SK-N-SH (cell line): ENCODE measurements at regions not wholly inside any gene's neighbourhood (a gene's known extent, or its start where the extent isn't known, plus 50 kb on each side); places are given as distances from the start of the nearest gene placed in this dataset.

Experiments
- CTCF ChIA-PET: fragments of 300-600, 350-600 bp; formaldehyde crosslinking; extraction: SDS; loops from one replicate; lab custom pipeline; 2021; lab: Yijun Ruan, JAX
- POLR2A ChIA-PET: fragments of 350-600 bp; sonication (Branson Sonifier 250); formaldehyde crosslinking; extraction: SDS; loops from one replicate; lab custom pipeline; 2020; ENCODE audit warnings: antibody characterized with exemption, inconsistent platforms; lab: Yijun Ruan, JAX
- DNase-seq: peaks from one replicate; pipeline ENCODE4 v3.0.0; 2012
- H2AFZ ChIP-seq: fragments of 200-600 bp; sonication (generic); 2 replicates; pipeline ENCODE4 v1.8.1; 2016; ENCODE audit warnings: antibody characterized with exemption, mild to moderate bottlenecking, low read depth
- H3F3A ChIP-seq: fragments of 200-600 bp; sonication (generic); replicated peaks from 2 replicates; pipeline ENCODE3; 2016; ENCODE audit warnings: antibody characterized with exemption, mild to moderate bottlenecking; ENCODE audit not compliant: insufficient read depth
- H3K27ac ChIP-seq, 2 experiments: fragments of 200-500 bp in 1 of 2; fragments of 200-600 bp in 1 of 2; sonication (Bioruptor generic) in 1 of 2; sonication (generic), shearing (Covaris generic) in 1 of 2; 2 replicates each; pipeline versions ENCODE4 v1.5.1 to v1.6.1; 2014 to 2016; ENCODE audit warnings: low read depth in 2 of 2, inconsistent platforms in 1 of 2, low read length in 1 of 2, mild to moderate bottlenecking in 1 of 2, mixed read lengths in 1 of 2
- H3K27me3 ChIP-seq: fragments of 200-600 bp; sonication (generic), shearing (Covaris generic); 2 replicates; pipeline ENCODE4 v1.6.1; 2016; ENCODE audit warnings: mixed run types; ENCODE audit not compliant: insufficient read depth
- H3K36me3 ChIP-seq, 2 experiments: fragments of 200-500 bp in 1 of 2; fragments of 200-600 bp in 1 of 2; sonication (Bioruptor generic) in 1 of 2; sonication (generic) in 1 of 2; replicated peaks in 1 of 2; 2 replicates each; pipeline versions ENCODE3 to v1.5.1; 2014 to 2016; ENCODE audit warnings: low read length in 1 of 2, mild to moderate bottlenecking in 1 of 2; ENCODE audit not compliant: insufficient read depth in 2 of 2, control insufficient read depth in 1 of 2
- H3K4me1 ChIP-seq, 2 experiments: fragments of 200-500 bp in 1 of 2; fragments of 200-600 bp in 1 of 2; sonication (Bioruptor generic) in 1 of 2; sonication (generic), shearing (Covaris generic) in 1 of 2; 2 replicates each; pipeline versions ENCODE4 v1.5.1 to v1.6.1; 2014 to 2016; ENCODE audit warnings: low read depth in 1 of 2, low read length in 1 of 2, mixed run types in 1 of 2; ENCODE audit not compliant: insufficient read depth in 2 of 2, control insufficient read depth in 1 of 2
- H3K4me2 ChIP-seq: fragments of 200-600 bp; sonication (generic), shearing (Covaris generic); 2 replicates; pipeline ENCODE4 v1.6.1; 2017; ENCODE audit warnings: mixed run types
- H3K4me3 ChIP-seq, 2 experiments: fragments of 200-500 bp in 1 of 2; fragments of 200-600 bp in 1 of 2; sonication (Bioruptor generic) in 1 of 2; sonication (generic), shearing (Covaris generic) in 1 of 2; 2 replicates each; pipeline versions ENCODE4 v1.5.1 to v1.8.1; 2014 to 2016; ENCODE audit warnings: low read depth in 2 of 2, inconsistent platforms in 1 of 2, low read length in 1 of 2, mild to moderate bottlenecking in 1 of 2, mixed read lengths in 1 of 2, moderate library complexity in 1 of 2
- H3K79me2 ChIP-seq: fragments of 200-600 bp; sonication (generic); 2 replicates; pipeline ENCODE4 v1.8.1; 2017; ENCODE audit warnings: mild to moderate bottlenecking; ENCODE audit not compliant: insufficient read depth
- H3K9ac ChIP-seq: fragments of 200-600 bp; sonication (generic); 2 replicates; pipeline ENCODE4 v1.6.1; 2017; ENCODE audit warnings: mixed run types
- H3K9me2 ChIP-seq: fragments of 200-600 bp; sonication (generic); 2 replicates; pipeline ENCODE4 v1.6.1; 2017; ENCODE audit warnings: mixed run types
- H3K9me3 ChIP-seq: fragments of 200-600 bp; sonication (generic); 2 replicates; pipeline ENCODE4 v1.6.1; 2017; ENCODE audit warnings: mixed run types, mild to moderate bottlenecking, moderate library complexity
- H4K20me1 ChIP-seq: fragments of 200-600 bp; sonication (generic); 2 replicates; pipeline ENCODE4 v1.6.1; 2017; ENCODE audit warnings: mild to moderate bottlenecking, mixed run types; ENCODE audit not compliant: insufficient read depth
- CTCF ChIP-seq: fragments of 200-600 bp; sonication (generic); IDR thresholded peaks from 2 replicates; pipeline ENCODE4 v1.6.1; 2017; ENCODE audit warnings: antibody characterized with exemption, mild to moderate bottlenecking, moderate library complexity
- ELF1 ChIP-seq: IDR thresholded peaks from 2 replicates; pipeline ENCODE4 v1.4.0; 2012
- FOXJ3 ChIP-seq: sonication (generic); formaldehyde crosslinking; IDR thresholded peaks from 2 replicates; pipeline ENCODE4 v1.5.1; 2020; ENCODE audit warnings: mild to moderate bottlenecking, missing genetic modification reagents
- GABPA ChIP-seq: IDR thresholded peaks from 2 replicates; pipeline ENCODE4 v1.4.0; 2012; ENCODE audit warnings: low read depth, mild to moderate bottlenecking
- RAD21 ChIP-seq: IDR thresholded peaks from 2 replicates; pipeline ENCODE4 v1.6.1; 2012; ENCODE audit warnings: mild to moderate bottlenecking, low read length
- RXRA ChIP-seq: IDR thresholded peaks from 2 replicates; pipeline ENCODE4 v1.4.0; 2012; ENCODE audit warnings: low read depth, mild to moderate bottlenecking, borderline replicate concordance
- SIN3A ChIP-seq: IDR thresholded peaks from 2 replicates; pipeline ENCODE4 v1.6.1; 2012; ENCODE audit warnings: low read depth, mild to moderate bottlenecking, low read length, moderate library complexity, borderline replicate concordance
- TAF1 ChIP-seq: IDR thresholded peaks from 2 replicates; pipeline ENCODE4 v1.6.1; 2012; ENCODE audit warnings: low read depth, mild to moderate bottlenecking, low read length, moderate library complexity, borderline replicate concordance
- YY1 ChIP-seq: IDR thresholded peaks from 2 replicates; pipeline ENCODE4 v1.4.0; 2012; ENCODE audit warnings: low read depth, mild to moderate bottlenecking
- WGBS: methylation state at CpG from one replicate; pipeline ENCODE4 v1.1.6; 2017; ENCODE audit warnings: low lambda C conversion rate; 5-methylcytosine and 5-hydroxymethylcytosine counted together
- TF ChIP-seq, protein P1 (sequence below): IDR thresholded peaks from 2 replicates; pipeline ENCODE4 v1.6.1; 2012; ENCODE audit warnings: mild to moderate bottlenecking, low read depth, low read length, moderate library complexity

DNA sequence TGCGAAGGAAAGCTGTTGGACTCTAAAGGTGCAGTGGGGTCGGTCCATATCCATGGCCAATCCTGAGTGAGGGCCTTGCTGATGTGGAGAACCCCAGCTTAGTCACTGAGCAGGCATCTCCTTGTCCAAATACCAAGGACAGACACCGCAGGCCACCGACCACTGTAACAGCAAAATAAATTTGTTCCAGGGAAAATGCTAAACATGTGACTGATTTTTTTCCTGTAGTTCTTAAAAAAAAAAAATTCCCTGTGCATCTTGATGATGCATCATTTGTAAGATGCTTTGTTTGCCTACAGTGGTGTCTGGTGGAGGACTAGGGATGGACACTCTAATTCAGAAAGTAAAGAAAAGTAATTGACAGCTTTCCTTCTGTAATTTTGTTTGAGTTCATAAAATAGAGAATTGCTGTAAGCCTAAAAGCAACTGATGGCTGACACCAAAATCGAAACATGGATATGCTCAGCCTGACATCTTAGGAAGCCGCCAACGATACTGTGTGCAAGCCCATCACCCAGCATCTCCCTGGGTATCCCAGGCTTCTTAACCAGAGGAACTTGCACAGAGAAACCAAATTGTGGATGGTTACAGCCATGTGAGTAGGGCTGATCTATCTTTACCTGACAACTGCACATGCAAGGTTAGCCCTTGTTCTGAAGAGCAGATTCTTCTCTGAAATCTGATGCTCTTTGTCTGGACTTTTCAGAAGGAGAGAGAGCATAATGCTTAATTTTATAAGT lies 188.6 kb downstream of the ARL4C start:
- Histone ChIP-seq H3K79me2 (no peaks in the 10 kb centered on the region), H3K9me3 (no peaks in the 10 kb centered on the region), H3K9me2 (no peaks in the 10 kb centered on the region), H3K4me3 (no peak overlapping the region), H3F3A (no peaks in the 10 kb centered on the region), H4K20me1 (no peaks in the 10 kb centered on the region), H3K27ac (no peak overlapping the region), H3K36me3 (no peaks in the 10 kb centered on the region), H3K27me3 (no peaks in the 10 kb centered on the region), H3K4me1 (peaks cover 0 to 2% of the 10 kb centered on the region in 2 experiments; a peak in 1 of 4 replicates), H3K4me2 (no peak overlapping the region), H2AFZ (no peak overlapping the region), H3K9ac (no peak overlapping the region)
- TF ChIP-seq RXRA: no peak
- no peak for TF ChIP-seq TAF1
- 0 out of 2 replicates have a peak, but pooled peaks have one; percentile 6 for TF ChIP-seq CTCF
- DNase-seq: no peak
- ChIA-PET CTCF (interaction anchor here (1.3 kb wide), 1 partner anchor 173 kb away, joined by 4 read pairs; no protein-coding TSS in a partner anchor), POLR2A (no interaction called here)
- WGBS: 71% methylated on average over 6 of the region's 7 CpGs

DNA sequence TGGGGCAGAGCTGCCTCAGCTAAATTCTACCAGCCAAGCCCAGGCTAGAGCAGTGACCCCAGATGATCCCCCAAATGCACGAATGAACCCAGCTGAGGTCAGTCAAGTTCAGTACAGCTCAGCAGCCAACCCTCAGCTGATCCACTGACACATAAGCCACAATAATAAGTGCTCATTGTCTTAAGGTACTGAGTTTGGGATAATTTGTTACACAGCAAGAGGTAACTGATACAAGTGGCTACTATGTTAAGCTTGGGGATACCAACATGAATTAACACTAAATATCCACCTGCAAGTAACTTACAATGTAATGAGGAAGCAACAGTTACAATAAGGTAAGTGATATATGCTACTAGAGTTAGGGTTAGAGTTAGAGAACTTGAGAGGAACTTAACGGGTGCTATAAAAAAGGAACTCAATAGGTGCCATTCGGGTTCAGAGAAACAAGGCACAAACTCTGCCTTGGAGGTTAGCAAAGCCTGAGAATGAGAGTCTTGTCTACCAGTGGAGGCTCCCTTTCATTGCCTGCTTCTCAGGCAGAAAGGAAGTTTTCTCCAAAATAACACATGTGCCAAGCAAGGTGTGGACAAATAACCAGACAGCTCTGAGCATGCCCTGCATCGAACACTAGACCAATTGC lies 189.4 kb downstream of the ARL4C start:
- no peak overlapping the region for H3K9ac ChIP-seq
- no peaks in the 10 kb centered on the region for H3K27me3 ChIP-seq
- no peaks in the 10 kb centered on the region for H3F3A ChIP-seq
- POLR2A ChIA-PET: no interaction called here
- H3K79me2 ChIP-seq: no peaks in the 10 kb centered on the region
- 87% methylated on average over 4 of the region's 4 CpGs for WGBS
- H3K9me2 ChIP-seq: no peaks in the 10 kb centered on the region
- no peak for TF ChIP-seq RAD21
- H3K27ac ChIP-seq: no peak overlapping the region
- CTCF ChIA-PET: interaction anchor here (1.1 kb wide), 1 partner anchor 172 kb away, joined by 4 read pairs; no protein-coding TSS in a partner anchor
- no peak overlapping the region for H3K4me3 ChIP-seq
- DNase-seq: no peak
- no peaks in the 10 kb centered on the region for H3K9me3 ChIP-seq
- no peaks in the 10 kb centered on the region for H3K36me3 ChIP-seq
- H3K4me2 ChIP-seq: no peak overlapping the region
- H2AFZ ChIP-seq: no peak overlapping the region
- no peaks in the 10 kb centered on the region for H4K20me1 ChIP-seq
- peaks cover 0 to 2% of the 10 kb centered on the region in 2 experiments; a peak in 1 of 4 replicates for H3K4me1 ChIP-seq

GRCh38 chr2:234306426-234307173 lies 190.3 kb downstream of the ARL4C start:
- H4K20me1 ChIP-seq: no peaks in the 10 kb centered on the region
- peaks cover 0 to 2% of the 10 kb centered on the region in 2 experiments; a peak in 1 of 4 replicates for H3K4me1 ChIP-seq
- H3K9ac ChIP-seq: no peak overlapping the region
- no peaks in the 10 kb centered on the region for H3K79me2 ChIP-seq
- ChIA-PET POLR2A (no interaction called here), CTCF (interaction anchor here (1.1 kb wide), 1 partner anchor 171 kb away, joined by 4 read pairs; no protein-coding TSS in a partner anchor)
- H3F3A ChIP-seq: no peaks in the 10 kb centered on the region
- H2AFZ ChIP-seq: no peak overlapping the region
- H3K27me3 ChIP-seq: no peaks in the 10 kb centered on the region
- H3K4me2 ChIP-seq: no peak overlapping the region
- H3K4me3 ChIP-seq: no peak overlapping the region
- no peak for DNase-seq
- H3K36me3 ChIP-seq: no peaks in the 10 kb centered on the region
- no peaks in the 10 kb centered on the region for H3K9me3 ChIP-seq
- H3K27ac ChIP-seq: no peak overlapping the region
- 77% methylated on average over 8 of the region's 9 CpGs for WGBS
- H3K9me2 ChIP-seq: no peaks in the 10 kb centered on the region
- TF ChIP-seq, protein P1, sequence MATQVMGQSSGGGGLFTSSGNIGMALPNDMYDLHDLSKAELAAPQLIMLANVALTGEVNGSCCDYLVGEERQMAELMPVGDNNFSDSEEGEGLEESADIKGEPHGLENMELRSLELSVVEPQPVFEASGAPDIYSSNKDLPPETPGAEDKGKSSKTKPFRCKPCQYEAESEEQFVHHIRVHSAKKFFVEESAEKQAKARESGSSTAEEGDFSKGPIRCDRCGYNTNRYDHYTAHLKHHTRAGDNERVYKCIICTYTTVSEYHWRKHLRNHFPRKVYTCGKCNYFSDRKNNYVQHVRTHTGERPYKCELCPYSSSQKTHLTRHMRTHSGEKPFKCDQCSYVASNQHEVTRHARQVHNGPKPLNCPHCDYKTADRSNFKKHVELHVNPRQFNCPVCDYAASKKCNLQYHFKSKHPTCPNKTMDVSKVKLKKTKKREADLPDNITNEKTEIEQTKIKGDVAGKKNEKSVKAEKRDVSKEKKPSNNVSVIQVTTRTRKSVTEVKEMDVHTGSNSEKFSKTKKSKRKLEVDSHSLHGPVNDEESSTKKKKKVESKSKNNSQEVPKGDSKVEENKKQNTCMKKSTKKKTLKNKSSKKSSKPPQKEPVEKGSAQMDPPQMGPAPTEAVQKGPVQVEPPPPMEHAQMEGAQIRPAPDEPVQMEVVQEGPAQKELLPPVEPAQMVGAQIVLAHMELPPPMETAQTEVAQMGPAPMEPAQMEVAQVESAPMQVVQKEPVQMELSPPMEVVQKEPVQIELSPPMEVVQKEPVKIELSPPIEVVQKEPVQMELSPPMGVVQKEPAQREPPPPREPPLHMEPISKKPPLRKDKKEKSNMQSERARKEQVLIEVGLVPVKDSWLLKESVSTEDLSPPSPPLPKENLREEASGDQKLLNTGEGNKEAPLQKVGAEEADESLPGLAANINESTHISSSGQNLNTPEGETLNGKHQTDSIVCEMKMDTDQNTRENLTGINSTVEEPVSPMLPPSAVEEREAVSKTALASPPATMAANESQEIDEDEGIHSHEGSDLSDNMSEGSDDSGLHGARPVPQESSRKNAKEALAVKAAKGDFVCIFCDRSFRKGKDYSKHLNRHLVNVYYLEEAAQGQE: no peak
- TF ChIP-seq RAD21 (no peak), FOXJ3 (no peak), GABPA (no peak), ELF1 (no peak), CTCF (no peak), SIN3A (no peak), YY1 (no peak)
